Right kidney (tissue), 1 donor: ENCODE measurements at regions not wholly inside any gene's neighbourhood (a gene's known extent, or its start where the extent isn't known, plus 50 kb on each side); places are given as distances from the start of the nearest gene placed in this dataset.
"Not testable (repeated sequence)": the region's sequence is repeated elsewhere in the genome, so short reads cannot be mapped to it uniquely, and the experiment has no call there.

Source experiments
- DNase-seq: peaks from one replicate; pipeline ENCODE4 v3.0.0-alpha.2; 2016

DNA sequence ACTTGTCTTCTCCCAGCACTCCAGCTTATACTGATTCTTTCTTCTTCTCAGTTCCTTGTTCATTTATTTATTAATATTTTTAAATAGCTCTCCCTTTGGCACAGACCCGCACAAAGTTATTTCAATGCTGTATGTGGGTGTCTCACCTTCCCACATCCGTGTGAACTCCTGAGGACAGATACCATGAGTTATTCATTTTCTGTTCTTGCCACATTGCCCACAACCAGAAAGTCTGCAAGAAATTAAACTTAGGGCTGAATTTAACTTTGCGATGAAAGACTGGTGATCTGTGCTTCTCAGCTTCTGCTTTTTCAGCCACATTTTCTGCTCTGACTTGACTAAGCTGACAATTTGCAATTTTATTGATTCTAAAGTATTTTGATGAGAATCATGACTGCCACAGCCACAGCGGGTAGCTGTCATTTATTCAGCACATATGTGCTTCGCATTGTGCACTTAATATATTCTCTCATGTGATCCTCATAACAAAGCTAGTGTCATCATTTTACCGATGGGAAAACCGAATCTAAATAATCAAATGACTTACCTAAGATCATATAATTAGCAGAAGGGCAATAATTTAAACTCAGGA is 569.8 kb downstream of the EDEM1 start:
- DNase-seq, result no peak

DNA sequence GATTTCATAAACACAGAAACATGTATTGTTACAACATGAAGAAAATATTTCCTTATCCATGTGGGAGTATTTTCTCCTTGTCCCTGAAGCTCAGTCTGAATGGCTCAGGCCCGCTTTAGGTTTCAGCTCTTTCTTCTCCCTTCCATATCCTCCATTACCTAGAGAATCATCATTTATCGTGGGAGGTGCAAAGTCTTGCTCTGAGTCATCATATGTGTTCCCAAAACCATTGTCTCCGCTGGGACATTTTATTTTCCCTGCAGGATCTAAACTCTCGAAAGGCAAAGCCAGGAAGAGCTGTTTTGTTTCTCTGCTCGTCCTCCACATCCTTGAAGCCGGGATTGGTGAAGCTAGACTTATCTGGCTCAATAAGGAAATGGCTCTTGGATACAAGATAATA is 571.2 kb downstream of the EDEM1 start:
- DNase-seq, result no peak

DNA sequence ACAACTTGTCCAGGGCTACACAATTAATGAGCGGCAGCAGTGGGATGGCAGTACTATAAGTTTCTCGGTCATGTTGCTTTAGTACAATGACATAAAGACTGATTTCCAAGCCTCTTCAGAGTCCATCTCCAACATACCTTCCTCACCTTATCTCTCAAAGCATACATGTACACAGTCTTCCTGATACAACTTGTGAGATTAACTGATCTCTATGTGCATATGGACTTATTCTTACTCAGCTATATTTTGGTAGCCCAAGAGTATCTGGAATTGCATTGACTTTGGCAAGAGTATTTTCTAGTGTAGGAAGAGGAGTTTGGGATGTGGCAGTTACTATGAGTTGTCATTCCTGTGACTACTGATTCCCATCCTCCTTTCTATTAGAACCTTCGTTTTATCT is 575.0 kb downstream of the EDEM1 start:
- no peak for DNase-seq

DNA sequence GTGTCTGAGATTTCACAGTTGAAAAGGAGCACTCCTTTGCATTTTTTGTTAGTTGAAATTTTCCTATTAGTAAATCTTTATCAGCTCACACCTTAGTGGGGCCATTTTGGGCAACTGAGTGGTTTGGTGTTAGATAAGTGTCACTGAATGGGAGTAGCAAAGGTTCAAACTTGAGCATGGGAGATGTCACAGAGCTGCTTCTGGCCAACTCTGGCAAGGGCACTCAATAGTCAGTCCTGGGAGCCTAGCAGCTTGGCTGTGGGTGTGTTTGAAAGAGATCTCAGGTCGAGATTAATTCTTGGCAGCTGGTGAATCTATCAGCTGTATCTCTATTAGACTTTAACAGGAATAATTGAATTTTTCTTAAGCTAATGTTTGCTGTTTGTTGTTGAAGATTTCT is 579.3 kb downstream of the EDEM1 start:
- DNase-seq, result no peak

DNA sequence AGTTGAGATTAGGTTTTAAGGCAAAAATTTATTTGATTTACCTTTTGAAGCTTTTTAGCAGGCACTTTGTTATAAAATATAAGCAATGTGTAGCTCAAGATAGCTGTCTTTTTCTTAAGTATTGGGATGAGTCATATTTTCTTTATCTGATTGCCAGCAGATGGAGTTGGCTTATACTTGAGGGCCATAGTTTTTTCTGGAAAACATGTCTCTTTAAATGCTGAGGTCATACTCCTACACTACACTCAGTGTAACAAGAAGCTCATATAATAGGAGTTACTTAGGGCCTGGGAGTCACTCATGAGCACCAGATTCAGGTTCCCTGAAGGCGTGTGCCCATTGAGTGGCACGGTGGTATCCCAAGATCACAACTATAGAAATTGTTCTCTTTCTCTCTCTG is 579.8 kb downstream of the EDEM1 start:
- DNase-seq, result no peak

DNA sequence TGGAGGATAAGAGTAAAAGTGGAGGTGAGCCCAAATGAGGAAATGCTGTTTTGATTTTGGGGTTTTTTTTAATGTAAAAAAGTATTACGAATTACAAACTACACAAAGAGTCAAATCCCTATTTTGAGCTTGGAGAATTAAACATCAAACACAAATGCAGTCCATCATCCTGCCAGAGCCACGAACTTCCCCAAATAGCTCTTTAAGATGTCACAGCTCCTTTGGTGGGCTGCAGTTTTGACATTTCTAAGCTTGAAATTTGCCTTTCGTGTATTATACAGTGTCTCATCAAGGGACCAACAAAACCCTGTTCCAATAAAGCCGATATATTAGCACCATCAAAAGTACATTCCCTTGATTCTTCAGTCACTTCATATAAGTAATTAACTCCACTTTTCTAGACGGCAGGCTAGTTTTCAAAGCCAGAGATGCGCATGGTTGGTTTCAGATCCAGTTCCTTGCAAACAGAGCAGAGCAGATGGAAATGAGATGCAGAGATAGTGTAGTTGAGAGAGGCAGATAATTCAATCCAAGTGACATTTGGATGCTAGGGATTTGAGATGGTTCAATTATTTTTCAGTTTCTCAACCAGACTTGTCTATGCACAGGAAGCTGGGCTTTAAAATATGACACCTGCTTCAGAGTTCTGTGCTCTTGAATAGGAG is 580.9 kb downstream of the EDEM1 start:
- no peak for DNase-seq

DNA sequence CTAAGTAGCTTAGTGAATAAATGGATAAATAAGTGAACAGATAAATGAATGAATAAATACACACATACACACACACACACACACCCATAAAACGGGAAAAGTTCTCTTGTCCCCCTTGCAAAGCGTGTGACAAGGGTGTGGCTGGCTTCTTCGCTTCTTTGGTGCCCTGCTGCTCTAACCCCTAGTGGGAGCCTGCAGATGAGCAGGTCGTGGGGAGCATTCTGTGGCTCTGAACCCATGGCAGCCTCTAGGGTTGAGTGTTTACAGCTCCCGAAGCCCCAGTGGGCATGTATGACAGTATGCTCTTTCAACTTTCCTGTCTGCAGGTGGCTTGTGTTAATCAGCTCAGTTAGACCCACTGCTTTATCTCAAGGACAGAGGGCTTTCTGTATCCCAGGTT is 582.3 kb downstream of the EDEM1 start:
- DNase-seq, result no peak

DNA sequence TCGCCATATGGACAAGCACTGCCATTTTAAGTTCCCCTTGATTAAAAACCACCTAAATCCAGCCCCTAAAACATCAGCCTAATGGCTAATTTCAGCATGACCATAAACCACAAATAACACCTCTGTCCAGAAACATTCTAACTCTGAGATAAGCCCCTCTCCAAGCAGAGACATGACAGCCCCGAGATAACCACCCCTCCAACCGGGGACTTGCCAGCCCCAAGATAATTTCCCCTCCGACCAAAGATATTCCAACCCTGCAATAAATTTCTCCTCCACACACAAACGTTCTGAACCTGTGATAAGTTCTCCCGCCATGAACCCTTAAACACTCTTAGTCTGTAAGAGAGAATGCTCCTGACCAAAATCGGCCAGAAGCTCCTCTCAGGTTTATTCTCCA is 586.8 kb downstream of the EDEM1 start:
- no peak for DNase-seq

DNA sequence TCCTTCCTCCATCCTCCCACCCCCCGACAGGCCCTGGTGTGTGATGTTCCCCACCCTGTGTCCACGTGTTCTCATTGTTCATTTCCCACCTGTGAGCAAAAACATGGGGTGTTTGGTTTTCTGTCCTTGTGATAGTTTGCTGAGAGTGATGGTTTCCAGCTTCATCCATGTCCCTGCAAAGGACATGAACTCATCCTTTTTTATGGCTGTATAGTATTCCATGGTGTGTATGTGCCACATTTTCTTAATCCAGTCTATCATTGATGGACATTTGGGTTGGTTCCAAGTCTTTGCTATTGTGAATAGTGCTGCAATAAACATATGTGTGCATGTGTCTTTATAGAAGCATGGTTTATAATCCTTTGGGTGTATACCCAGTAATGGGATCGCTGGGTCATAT is 587.6 kb downstream of the EDEM1 start:
- DNase-seq, result not testable (repeated sequence)

DNA sequence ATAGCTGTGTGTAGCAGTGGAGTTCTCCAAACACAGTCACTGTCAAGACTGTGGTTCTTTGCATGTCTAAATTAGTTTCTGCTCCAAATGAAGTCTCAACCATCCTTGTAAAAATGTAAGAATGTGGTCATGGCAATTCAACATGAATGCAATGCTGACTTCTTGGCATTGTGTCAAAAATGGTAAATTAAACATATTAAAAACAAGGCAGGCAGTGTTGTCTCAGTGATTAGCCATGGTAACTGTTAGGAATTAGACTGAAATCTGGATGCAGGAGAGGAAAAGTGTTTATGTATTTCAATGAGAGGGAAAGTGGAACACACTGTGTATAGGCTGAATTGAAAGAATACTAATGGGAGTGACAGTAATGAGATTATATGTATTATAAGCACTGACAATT is 597.2 kb downstream of the EDEM1 start:
- no peak for DNase-seq

DNA sequence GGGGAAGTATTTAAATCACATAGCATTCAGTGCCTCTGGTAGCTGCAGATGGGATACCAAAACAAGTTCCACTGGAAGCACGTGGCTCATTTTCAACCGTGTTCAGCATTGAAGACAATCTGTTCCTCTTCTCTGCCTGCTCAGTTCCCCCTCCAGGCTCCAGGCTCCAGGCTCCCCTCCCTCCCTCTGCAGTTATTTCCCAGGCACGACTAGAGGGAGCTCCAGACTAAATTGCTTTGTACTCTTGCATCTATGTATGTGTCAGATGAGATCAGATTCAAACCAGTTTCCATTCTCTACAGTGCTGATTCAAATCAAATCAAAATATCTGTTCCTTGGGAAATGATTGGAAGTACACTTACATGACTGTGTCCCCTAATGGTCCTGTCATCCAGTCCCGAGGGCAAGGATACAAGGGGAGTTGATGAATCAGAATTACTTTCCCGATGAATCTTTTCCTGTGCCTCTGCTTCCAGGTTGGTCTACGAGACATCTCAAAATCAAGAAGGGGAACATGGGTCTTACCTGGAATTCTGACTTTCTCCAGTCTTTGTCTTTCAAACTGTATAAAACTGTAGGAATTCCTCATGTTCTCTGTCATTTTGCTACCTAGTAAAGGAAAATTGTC is 600.5 kb downstream of the EDEM1 start:
- peak; percentile 25 for DNase-seq

DNA sequence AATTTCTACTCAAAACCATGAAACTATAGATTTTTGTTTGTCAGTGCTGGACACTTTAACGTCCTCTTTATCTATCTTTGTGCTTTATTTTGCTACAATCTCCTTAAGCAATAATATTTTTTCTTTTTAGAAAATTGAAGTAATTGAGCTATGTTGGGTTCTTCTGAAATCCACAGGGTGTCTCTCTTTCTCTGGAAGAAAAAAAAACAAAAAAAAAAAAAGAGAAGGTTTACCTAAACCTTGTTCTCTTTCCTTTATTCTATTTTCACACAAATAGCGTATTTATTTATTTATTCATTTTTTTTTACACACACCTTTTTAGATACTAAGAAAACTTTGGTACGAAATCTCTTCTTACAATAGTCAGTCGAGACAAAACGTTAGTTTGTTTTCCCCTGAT is 601.0 kb downstream of the EDEM1 start:
- DNase-seq, result no peak

DNA sequence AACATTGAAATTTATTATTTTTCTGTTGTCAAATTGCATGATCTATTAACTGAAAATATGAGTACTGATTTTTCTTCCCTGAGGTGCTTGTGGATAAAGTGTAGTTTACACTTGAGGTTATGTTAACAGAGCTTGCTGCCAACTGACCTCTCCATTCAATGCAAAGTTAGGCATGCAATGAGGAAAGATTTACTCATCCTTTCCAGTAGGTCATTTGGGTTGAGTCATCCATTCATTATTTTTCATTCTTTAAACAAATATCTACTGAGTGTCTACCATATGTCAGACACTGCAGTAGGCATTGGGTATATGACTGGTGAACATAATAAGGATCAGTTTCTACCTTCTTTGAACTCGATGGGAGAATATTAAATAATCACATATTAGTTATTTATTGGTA is 604.1 kb downstream of the EDEM1 start:
- DNase-seq, result no peak

DNA sequence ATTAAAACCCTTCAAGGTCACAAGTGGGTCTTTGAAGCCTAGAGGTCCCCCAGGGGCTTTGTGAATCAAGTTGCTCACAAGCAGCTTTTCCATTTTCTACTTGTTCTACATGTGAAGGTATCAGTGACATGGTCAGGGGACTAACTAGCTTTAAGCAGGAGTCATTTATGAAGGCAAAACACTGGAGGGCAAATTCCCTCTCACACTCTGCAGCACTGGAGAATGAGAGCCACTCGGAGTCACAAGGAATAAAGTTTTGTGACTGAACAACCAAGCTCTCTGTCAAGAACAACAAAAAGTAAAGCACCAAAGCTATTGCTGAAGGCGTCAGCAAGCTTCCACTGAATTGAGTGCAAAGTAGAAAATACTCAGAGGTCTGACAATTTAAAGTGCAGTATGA is 609.0 kb downstream of the EDEM1 start:
- no peak for DNase-seq

DNA sequence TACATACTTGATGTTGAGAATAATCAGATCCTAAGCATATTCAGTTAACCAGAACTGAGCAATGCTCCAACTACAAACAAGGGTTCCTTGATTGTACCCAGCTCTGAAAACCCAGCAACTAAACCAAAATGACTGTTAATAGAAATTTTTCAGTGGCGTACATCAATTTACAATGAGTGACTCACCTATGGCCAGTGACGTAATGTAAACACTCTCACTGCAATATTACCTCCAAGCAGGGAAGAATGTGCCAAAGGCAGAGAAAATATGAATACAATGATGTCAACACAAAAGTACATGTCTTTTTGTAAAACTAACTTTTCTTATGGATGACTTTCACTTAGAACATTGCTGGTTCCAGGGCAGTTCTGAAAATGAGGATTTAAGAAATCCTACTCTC is 611.3 kb downstream of the EDEM1 start:
- DNase-seq, result no peak

DNA sequence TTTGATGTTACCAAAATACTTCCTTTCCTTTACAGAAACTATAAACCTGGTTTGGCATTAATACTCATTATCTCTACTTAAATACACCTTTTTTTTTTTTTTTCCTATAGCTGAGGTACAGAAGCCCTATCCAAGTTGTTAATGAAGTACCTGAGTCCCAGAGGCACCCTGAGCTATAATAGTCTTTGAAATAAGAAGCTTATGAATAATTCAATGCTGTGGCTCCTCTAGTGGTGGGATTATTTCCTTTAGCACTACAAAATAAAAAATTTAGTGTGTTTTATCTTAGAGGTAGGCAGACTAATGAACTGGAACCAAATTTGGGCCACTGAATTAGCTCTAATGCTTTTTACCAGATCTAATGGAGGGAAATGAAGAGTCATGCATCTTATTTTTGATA is 611.9 kb downstream of the EDEM1 start:
- DNase-seq, result no peak

DNA sequence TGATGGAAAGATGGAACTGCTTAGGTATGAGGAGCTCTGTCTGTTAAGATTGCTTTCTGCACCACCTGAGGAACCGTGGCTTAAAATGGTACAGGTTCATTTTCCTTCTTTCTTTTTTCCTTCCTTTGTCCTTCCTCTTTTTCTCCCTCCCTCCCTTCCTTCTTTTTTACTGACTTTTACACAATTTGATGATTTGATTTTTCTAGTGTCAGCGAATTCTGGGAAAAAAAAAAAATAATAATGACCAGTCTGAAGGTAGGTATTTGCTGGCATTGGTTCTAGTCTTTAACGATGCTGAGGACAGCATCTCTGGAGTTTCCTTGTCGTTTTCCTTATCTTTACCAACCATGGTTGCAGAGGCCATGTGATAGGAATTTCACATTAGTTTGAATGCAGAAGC is 613.5 kb downstream of the EDEM1 start:
- no peak for DNase-seq

DNA sequence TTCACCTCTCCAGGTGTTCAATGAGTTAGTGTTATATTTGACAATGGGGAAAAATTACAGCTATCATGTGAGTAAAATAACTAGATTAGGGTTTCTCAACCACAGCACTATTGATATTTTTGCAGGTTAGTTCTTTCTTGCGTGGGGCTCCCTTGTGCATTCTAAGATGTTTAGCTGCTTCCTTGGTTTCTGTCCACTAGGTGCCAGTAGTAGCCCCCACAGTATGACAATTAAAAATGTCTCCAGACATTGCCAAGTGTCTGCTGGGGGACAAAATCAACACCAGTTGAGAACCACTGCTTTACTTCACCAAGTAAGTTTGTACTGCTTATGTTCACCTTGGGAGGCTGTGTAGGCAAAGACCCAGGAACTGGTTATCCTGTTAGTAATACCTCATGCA is 618.7 kb downstream of the EDEM1 start:
- DNase-seq, result no peak

DNA sequence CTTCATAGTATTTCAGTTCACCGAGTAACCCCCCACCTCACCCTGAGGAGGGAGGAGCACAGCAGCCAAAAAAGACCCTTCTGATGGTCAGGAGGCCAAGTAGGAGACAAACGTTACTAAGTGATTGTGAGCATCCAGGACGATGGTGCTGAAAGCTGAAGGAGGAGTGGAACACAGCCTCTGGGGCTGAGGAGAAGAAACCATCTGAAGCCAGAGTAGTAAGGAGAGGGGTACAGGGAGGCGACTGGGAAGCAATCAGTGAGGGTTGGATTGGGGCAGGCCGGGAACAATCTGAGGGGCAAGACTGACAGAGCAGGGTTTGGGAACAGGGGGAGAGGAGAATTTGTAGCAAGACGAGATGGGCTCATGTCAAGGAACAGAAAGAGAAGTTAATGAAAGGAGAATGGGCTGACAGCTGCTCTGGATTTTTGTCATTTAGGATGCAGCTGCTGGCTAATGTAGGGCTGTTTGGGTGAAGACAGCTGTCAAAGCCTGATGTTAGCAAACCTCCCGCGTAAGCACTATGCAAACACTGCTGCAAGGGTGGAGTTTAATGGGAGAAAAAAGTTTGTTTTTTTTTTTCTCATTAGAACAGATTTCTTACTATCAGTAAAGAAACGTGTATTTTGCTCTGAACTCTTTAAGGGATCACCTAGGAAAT is 622.2 kb downstream of the EDEM1 start:
- no peak for DNase-seq

DNA sequence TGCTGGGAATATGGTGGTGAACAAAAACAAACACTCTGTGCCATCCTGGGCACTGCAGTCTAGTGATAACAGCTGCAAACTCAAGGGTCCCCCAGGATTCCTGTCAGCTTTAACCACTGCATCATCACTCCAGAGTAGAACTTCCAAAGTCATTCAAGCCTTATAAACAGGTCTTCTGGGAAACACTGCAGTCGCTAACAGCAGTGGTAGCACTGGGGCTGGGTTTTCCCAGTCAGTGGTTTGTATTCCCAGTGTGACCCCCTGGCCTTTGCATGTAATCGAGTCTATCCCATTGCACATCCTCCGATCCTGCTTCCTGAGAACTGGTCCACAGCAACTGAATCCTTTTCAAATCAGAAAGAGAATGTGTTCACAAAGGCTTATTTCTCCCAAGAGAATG is 623.5 kb downstream of the EDEM1 start:
- no peak for DNase-seq

DNA sequence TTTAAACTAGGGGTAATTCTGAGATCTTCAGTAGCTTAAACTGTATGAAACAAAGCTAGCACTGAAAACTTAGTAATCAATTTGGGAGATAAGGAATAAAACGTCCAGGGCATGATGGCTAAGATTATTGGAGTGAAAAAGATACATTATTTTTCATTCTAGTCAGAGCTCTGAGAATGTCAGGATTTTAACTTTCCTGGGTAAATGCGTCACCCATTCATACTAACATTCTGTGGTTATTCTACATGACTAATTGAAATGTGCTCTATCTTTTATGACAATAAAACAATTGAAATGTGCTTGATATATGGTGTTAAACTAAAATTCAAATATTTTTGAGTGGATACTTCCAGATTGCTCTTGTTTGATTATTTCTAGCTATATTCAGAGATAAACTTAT is 626.0 kb downstream of the EDEM1 start:
- DNase-seq, result no peak

DNA sequence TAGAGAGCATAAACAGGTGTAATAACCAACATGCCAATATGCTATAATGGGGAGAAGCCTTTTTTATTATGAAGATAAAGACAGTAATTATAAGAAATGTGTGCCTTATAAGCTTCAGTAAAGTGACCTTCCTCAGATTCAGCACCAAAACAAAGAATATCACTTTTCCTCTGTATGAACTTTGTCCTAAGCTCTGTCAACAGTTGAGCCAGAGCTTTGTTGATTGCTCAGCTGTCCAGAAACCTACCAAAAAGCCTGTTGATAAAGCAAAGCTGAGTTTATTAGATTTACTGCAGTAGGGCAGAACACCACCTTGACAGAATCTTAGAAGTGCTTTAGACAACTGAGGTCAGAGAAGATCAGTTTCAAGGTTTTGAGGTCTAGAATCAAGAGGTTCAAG is 635.3 kb downstream of the EDEM1 start:
- DNase-seq, result no peak

DNA sequence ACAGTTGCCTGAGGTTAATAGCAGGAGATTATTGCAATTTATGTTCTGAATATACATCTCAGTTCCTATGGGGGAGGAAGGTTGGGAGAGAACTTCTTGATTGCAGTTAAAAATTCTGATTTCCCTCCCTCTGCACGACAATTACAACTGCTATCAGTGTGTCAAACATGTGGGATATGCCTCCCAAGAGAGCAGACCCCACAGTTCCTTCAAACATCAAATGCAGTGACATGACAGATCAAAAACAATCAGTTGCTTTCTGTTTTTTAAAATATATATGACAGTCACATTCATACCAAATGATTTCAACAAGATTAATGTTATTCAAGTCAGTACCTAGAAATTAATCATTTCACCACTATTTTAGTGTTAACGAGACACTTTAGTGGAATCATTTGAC is 639.0 kb downstream of the EDEM1 start:
- DNase-seq, result no peak

DNA sequence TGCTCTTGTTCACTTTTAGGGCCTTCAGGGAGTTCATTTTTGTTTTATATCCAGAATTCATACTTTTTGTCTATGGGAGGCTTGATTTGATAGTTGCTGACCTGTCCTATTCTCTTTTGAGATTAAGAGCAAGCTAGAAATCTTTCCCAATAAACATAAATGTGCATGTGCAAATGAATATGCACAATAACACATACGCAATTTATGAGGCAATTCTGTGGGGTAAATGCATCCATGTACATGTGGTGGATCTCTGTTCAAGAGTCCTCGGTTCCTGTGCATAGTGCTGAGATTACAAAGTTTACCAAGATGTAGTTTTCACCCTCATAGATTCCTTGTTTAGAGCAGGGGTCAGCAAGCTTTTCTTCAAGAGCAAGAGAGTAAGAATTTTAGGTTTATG is 640.7 kb downstream of the EDEM1 start:
- DNase-seq, result no peak
